Stomach (tissue), 8 donors: ENCODE measurements at regions not wholly inside any gene's neighbourhood (a gene's known extent, or its start where the extent isn't known, plus 50 kb on each side); places are given as distances from the start of the nearest gene placed in this dataset.

Experiments
- DNase-seq, 2 donors: peaks; one replicate each; pipeline versions ENCODE4 v3.0.0 to v3.0.0-alpha.2; 2013 to 2019
- H3K27ac ChIP-seq, 5 donors: fragments of 200-600 bp in 4 of 5; sonication (generic) in 4 of 5; one replicate each; pipeline ENCODE4 v1.5.1; 2013 to 2019; ENCODE audit warnings: mild to moderate bottlenecking in 1 of 5, moderate library complexity in 1 of 5
- H3K27me3 ChIP-seq, 3 donors: fragments of 200-600 bp; sonication (generic); one replicate each; pipeline ENCODE4 v1.5.1; 2017 to 2019; ENCODE audit warnings: mixed run types in 1 of 3
- H3K36me3 ChIP-seq, 4 donors: fragments of 200-600 bp; sonication (generic); 1 replicate in 3 of 4; 2 replicates in 1 of 4; pipeline ENCODE4 v1.5.1; 2016 to 2019
- H3K4me1 ChIP-seq, 4 donors: fragments of 200-600 bp; sonication (generic); one replicate each; pipeline ENCODE4 v1.5.1; 2016 to 2019
- H3K4me3 ChIP-seq, 4 donors: fragments of 200-600 bp; sonication (generic) in 3 of 4; one replicate each; pipeline ENCODE4 v1.5.1; 2016 to 2019; ENCODE audit warnings: mild to moderate bottlenecking in 1 of 4
- H3K9me3 ChIP-seq, 4 donors: fragments of 200-600 bp; sonication (generic); one replicate each; pipeline ENCODE4 v1.5.1; 2016 to 2019
- CTCF ChIP-seq, 7 experiments: fragments of 450-650 bp in 4 of 7; fragments of 200-600 bp in 3 of 7; sonication (generic) in 3 of 7; IDR thresholded peaks; one replicate each; pipeline ENCODE4 v1.5.1; 2016 to 2019; ENCODE audit warnings: antibody characterized with exemption in 7 of 7, control low read depth in 2 of 7, mild to moderate bottlenecking in 1 of 7
- EP300 ChIP-seq: sonication (generic); formaldehyde crosslinking; IDR thresholded peaks from one replicate; pipeline ENCODE4 v1.6.1; 2017; ENCODE audit warnings: antibody characterized with exemption
- POLR2A ChIP-seq, 4 donors: fragments of 450-650 bp; IDR thresholded peaks; one replicate each; pipeline ENCODE4 v1.6.1; 2016; ENCODE audit warnings: antibody characterized with exemption in 4 of 4, control low read depth in 2 of 4, mild to moderate bottlenecking in 1 of 4, moderate library complexity in 1 of 4
- POLR2AphosphoS5 ChIP-seq, 3 donors: sonication (generic); formaldehyde crosslinking; IDR thresholded peaks; one replicate each; pipeline ENCODE4 v1.6.1; 2016; ENCODE audit warnings: antibody characterized with exemption in 3 of 3
- WGBS, 5 donors: extraction: QIAGEN DNeasy Blood & Tissue Kit in 3 of 5; methylation state at CpG; one replicate each; pipeline versions ENCODE4 v1.1.5 to v1.1.7; 2013 to 2018; 5-methylcytosine and 5-hydroxymethylcytosine counted together
- intact Hi-C: fragments of 100-400 bp; cut with DNase I; formaldehyde crosslinking; loops from one replicate; pipeline ENCODE4 v1.15.1; 2023; ENCODE audit warnings: low total_unique reads
- donor health status: healthy with polysubstance abuse.
- donor health status: Bipolar disorder and iron deficiency.
- donor health status: healthy.

DNA sequence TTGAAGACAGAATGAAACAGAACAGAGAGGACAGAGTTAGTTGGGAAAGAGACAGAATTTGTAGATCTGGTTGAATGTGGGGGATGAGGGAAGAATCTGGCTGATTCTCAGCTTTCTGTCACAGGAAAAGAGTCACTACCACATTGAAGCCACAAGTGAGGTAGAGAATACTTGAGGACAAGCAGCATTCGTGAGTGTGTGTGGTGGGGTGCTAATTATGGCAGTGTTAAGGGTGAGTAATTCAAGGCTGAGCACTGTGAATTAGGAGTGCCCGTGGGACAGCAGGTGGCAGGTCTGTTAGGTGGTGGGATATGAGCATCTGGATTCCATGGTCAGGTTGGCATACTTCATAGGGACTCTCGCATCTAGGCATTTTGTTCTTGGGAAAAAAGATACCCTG lies 347.4 kb upstream of the PRICKLE1 start:
- Histone ChIP-seq H3K27ac (no peak overlapping the region), H3K4me3 (no peak overlapping the region), H3K9me3 (peaks cover 1 to 14% (median 5%) of the 10 kb centered on the region in 4 donors), H3K27me3 (no peaks in the 10 kb centered on the region), H3K4me1 (no peaks in the 10 kb centered on the region), H3K36me3 (no peaks in the 10 kb centered on the region)
- no peak for TF ChIP-seq CTCF (IDR thresholded peaks at IDR 0.05)
- TF ChIP-seq POLR2AphosphoS5 (IDR thresholded peaks at IDR 0.05): no peak
- TF ChIP-seq EP300: no peak
- no peak for TF ChIP-seq POLR2A (IDR thresholded peaks at IDR 0.05)
- DNase-seq: no peak
- 66 to 81% (median 79%) methylated on average over 3 of the region's 3 CpGs for WGBS, 5 donors
- intact Hi-C loops: no loop called here

GRCh38 chr12:42936260-42936659 lies 346.7 kb upstream of the PRICKLE1 start:
- intact Hi-C loops: no loop called here
- no peaks in the 10 kb centered on the region for H3K4me1 ChIP-seq
- H3K36me3 ChIP-seq: no peaks in the 10 kb centered on the region
- no peaks in the 10 kb centered on the region for H3K27me3 ChIP-seq
- no peak overlapping the region for H3K27ac ChIP-seq
- DNase-seq: no peak
- H3K4me3 ChIP-seq: no peak overlapping the region
- H3K9me3 ChIP-seq: peaks cover 0 to 8% (median 5%) of the 10 kb centered on the region in 4 donors
- TF ChIP-seq POLR2A (IDR thresholded peaks at IDR 0.05) (no peak), CTCF (IDR thresholded peaks at IDR 0.05) (no peak)
- WGBS, 5 donors: 87 to 100% (median 95%) methylated on average over 1 of the region's 1 CpG

GRCh38 chr12:42935756-42936155 lies 346.2 kb upstream of the PRICKLE1 start:
- peaks cover 0 to 8% (median 2%) of the 10 kb centered on the region in 4 donors for H3K9me3 ChIP-seq
- no peak overlapping the region for H3K4me3 ChIP-seq
- WGBS, 5 donors: 73 to 87% (median 81%) methylated on average over 2 of the region's 2 CpGs
- no peaks in the 10 kb centered on the region for H3K36me3 ChIP-seq
- no peak for DNase-seq
- no peaks in the 10 kb centered on the region for H3K27me3 ChIP-seq
- H3K27ac ChIP-seq: no peak overlapping the region
- TF ChIP-seq POLR2A (IDR thresholded peaks at IDR 0.05) (no peak), POLR2AphosphoS5 (IDR thresholded peaks at IDR 0.05) (no peak), EP300 (no peak), CTCF (IDR thresholded peaks at IDR 0.05) (no peak)
- H3K4me1 ChIP-seq: no peaks in the 10 kb centered on the region
- intact Hi-C loops: no loop called here

DNA sequence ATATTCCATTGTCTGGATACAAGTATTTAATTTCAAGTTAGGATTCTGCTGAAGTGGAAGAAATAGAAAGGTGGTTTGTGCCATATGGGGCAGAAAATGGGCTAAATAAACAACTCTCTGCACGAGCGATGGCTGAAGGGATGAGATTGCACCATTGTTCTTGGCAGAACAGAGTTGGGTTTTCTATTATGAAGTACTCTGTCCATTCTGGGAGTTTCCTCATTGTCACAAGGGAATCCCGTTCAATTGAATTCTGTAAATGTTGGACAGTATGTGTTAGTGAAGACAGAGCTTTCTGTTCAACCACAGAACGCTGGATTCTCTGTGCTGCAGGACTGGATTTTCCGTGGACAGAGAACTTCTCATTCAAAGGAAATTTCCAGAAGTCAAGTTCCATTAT lies 345.5 kb upstream of the PRICKLE1 start:
- TF ChIP-seq EP300: no peak
- TF ChIP-seq CTCF (IDR thresholded peaks at IDR 0.05): no peak
- no peak for TF ChIP-seq POLR2AphosphoS5 (IDR thresholded peaks at IDR 0.05)
- TF ChIP-seq POLR2A (IDR thresholded peaks at IDR 0.05): no peak
- WGBS, 5 donors: 84 to 89% (median 88%) methylated on average over 5 of the region's 5 CpGs
- no peaks in the 10 kb centered on the region for H3K36me3 ChIP-seq
- H3K27me3 ChIP-seq: no peaks in the 10 kb centered on the region
- H3K4me3 ChIP-seq: no peak overlapping the region
- H3K4me1 ChIP-seq: no peaks in the 10 kb centered on the region
- intact Hi-C loops: no loop called here
- no peak overlapping the region for H3K27ac ChIP-seq
- DNase-seq: no peak
- H3K9me3 ChIP-seq: peaks cover 0 to 8% (median 2%) of the 10 kb centered on the region in 4 donors
